ENCODE measurements at regions not wholly inside any gene's neighbourhood (a gene's known extent, or its start where the extent isn't known, plus 50 kb on each side); places are given as distances from the start of the nearest gene placed in this dataset.
A peak's percentile ranks its signal among the peaks of the same experiment; 100 is the strongest.
"Not testable (repeated sequence)": the region's sequence is repeated elsewhere in the genome, so short reads cannot be mapped to it uniquely, and the experiment has no call there.

GRCh38 chr16:79391395-79391794, 209.1 kb downstream of the MAF start:
- no peak for ATAC-seq
- Mint-ChIP-seq H3K4me1 (no peaks in the 10 kb centered on the region), H3K27me3 (peaks cover 22% of the 10 kb centered on the region), H3K27ac (peak overlapping the region in 1 of 2 donors; percentile 74), H3K4me3 (no peak overlapping the region), H3K9me3 (no peaks in the 10 kb centered on the region)
- no peak for DNase-seq

GRCh38 chr16:79390481-79391051, 210.0 kb downstream of the MAF start:
- no peak for DNase-seq
- no peak overlapping the region for H3K27ac Mint-ChIP-seq

GRCh38 chr16:79388396-79388795, 212.1 kb downstream of the MAF start:
- H3K27ac Mint-ChIP-seq = no peak overlapping the region
- ATAC-seq = no peak

More at GRCh38 chr16:79390481-79391051, 210.0 kb downstream of the MAF start:
- no peak for ATAC-seq
- H3K4me3 Mint-ChIP-seq = no peak overlapping the region
- H3K9me3 Mint-ChIP-seq = no peaks in the 10 kb centered on the region
- H3K27me3 Mint-ChIP-seq = peaks cover 22% of the 10 kb centered on the region
- no peaks in the 10 kb centered on the region for H3K4me1 Mint-ChIP-seq

GRCh38 chr16:79386299-79386698, 214.2 kb downstream of the MAF start:
- no peak for DNase-seq

More at GRCh38 chr16:79388396-79388795, 212.1 kb downstream of the MAF start:
- no peaks in the 10 kb centered on the region for H3K4me1 Mint-ChIP-seq
- no peaks in the 10 kb centered on the region for H3K9me3 Mint-ChIP-seq
- H3K27me3 Mint-ChIP-seq = peaks cover 22% of the 10 kb centered on the region
- no peak overlapping the region for H3K4me3 Mint-ChIP-seq
- DNase-seq = no peak

GRCh38 chr16:79381603-79382042, 218.9 kb downstream of the MAF start:
- Mint-ChIP-seq H3K4me1 (peaks cover 18% of the 10 kb centered on the region), H3K4me3 (peak overlapping the region; percentile 17 to 55), H3K27ac (peak overlapping the region; percentile 31 to 87), H3K27me3 (peaks cover 17% of the 10 kb centered on the region), H3K9me3 (no peaks in the 10 kb centered on the region)
- DNase-seq (no peak), ATAC-seq (no peak)

More at GRCh38 chr16:79386299-79386698, 214.2 kb downstream of the MAF start:
- ATAC-seq = no peak
- Mint-ChIP-seq H3K9me3 (no peaks in the 10 kb centered on the region), H3K27ac (no peak overlapping the region), H3K27me3 (peaks cover 19% of the 10 kb centered on the region), H3K4me3 (no peak overlapping the region), H3K4me1 (peaks cover 9% of the 10 kb centered on the region)

- H3K27me3 Mint-ChIP-seq = peaks cover 17% of the 10 kb centered on the region
- peak overlapping the region; percentile 8 to 55 for H3K4me3 Mint-ChIP-seq
- H3K27ac Mint-ChIP-seq = peak overlapping the region; percentile 33 to 87
- no peak for ATAC-seq
- DNase-seq = no peak
- H3K4me1 Mint-ChIP-seq = peaks cover 18% of the 10 kb centered on the region
- no peaks in the 10 kb centered on the region for H3K9me3 Mint-ChIP-seq
Measured at GRCh38 chr16:79380995-79381602, 219.4 kb downstream of the MAF start.

GRCh38 chr16:79379095-79379494, 221.4 kb downstream of the MAF start:
- DNase-seq (no peak), ATAC-seq (no peak)
- peaks cover 0 to 6% of the 10 kb centered on the region in 2 donors for H3K9me3 Mint-ChIP-seq
- H3K27ac Mint-ChIP-seq = no peak overlapping the region
- peaks cover 18% of the 10 kb centered on the region for H3K4me1 Mint-ChIP-seq
- H3K4me3 Mint-ChIP-seq = no peak overlapping the region
- peaks cover 23% of the 10 kb centered on the region for H3K27me3 Mint-ChIP-seq

- not testable (repeated sequence) for H3K4me3 Mint-ChIP-seq, ATAC-seq, DNase-seq, H3K27ac Mint-ChIP-seq, H3K9me3 Mint-ChIP-seq
- peaks cover 23% of the 10 kb centered on the region for H3K27me3 Mint-ChIP-seq
- H3K4me1 Mint-ChIP-seq = peaks cover 17% of the 10 kb centered on the region
Measured at GRCh38 chr16:79377082-79377481, 223.5 kb downstream of the MAF start.

- peaks cover 16% of the 10 kb centered on the region for H3K27me3 Mint-ChIP-seq
- H3K4me1 Mint-ChIP-seq = peaks cover 4% of the 10 kb centered on the region
- H3K9me3 Mint-ChIP-seq = peaks cover 10 to 21% of the 10 kb centered on the region in 2 donors
- ATAC-seq (no peak), DNase-seq (no peak)
- H3K27ac Mint-ChIP-seq = no peak overlapping the region
- H3K4me3 Mint-ChIP-seq = no peak overlapping the region
Measured at GRCh38 chr16:79375351-79375750, 225.2 kb downstream of the MAF start.

- no peak overlapping the region for H3K4me3 Mint-ChIP-seq
- ATAC-seq (no peak), DNase-seq (no peak)
- no peak overlapping the region for H3K27ac Mint-ChIP-seq
- H3K4me1 Mint-ChIP-seq = peaks cover 4% of the 10 kb centered on the region
- peaks cover 13 to 21% of the 10 kb centered on the region in 2 donors for H3K9me3 Mint-ChIP-seq
- H3K27me3 Mint-ChIP-seq = peaks cover 13% of the 10 kb centered on the region
Measured at GRCh38 chr16:79372503-79373184, 227.9 kb downstream of the MAF start.

GRCh38 chr16:79370736-79371135, 229.8 kb downstream of the MAF start:
- Mint-ChIP-seq H3K27me3 (peaks cover 8% of the 10 kb centered on the region), H3K9me3 (peaks cover 13 to 21% of the 10 kb centered on the region in 2 donors), H3K27ac (no peak overlapping the region), H3K4me3 (no peak overlapping the region), H3K4me1 (peaks cover 4% of the 10 kb centered on the region)
- ATAC-seq = peak; percentile 15
- no peak for DNase-seq

GRCh38 chr16:79369796-79370195, 230.7 kb downstream of the MAF start:
- H3K27me3 Mint-ChIP-seq = peaks cover 8% of the 10 kb centered on the region
- peaks cover 13 to 29% of the 10 kb centered on the region in 2 donors for H3K9me3 Mint-ChIP-seq
- peaks cover 4% of the 10 kb centered on the region for H3K4me1 Mint-ChIP-seq
- no peak overlapping the region for H3K27ac Mint-ChIP-seq
- DNase-seq = no peak
- no peak for ATAC-seq
- no peak overlapping the region for H3K4me3 Mint-ChIP-seq

- H3K4me1 Mint-ChIP-seq = peaks cover 4% of the 10 kb centered on the region
- peaks cover 14% of the 10 kb centered on the region for H3K27me3 Mint-ChIP-seq
- no peak for ATAC-seq
- H3K27ac Mint-ChIP-seq = no peak overlapping the region
- peaks cover 13 to 21% of the 10 kb centered on the region in 2 donors for H3K9me3 Mint-ChIP-seq
- no peak overlapping the region for H3K4me3 Mint-ChIP-seq
- no peak for DNase-seq
Measured at GRCh38 chr16:79367822-79368221, 232.7 kb downstream of the MAF start.

- no peak overlapping the region for H3K27ac Mint-ChIP-seq
- H3K27me3 Mint-ChIP-seq = peaks cover 23% of the 10 kb centered on the region
- peaks cover 4% of the 10 kb centered on the region for H3K4me1 Mint-ChIP-seq
- H3K9me3 Mint-ChIP-seq = peaks cover 12 to 19% of the 10 kb centered on the region in 2 donors
- ATAC-seq (no peak), DNase-seq (no peak)
- no peak overlapping the region for H3K4me3 Mint-ChIP-seq
Measured at GRCh38 chr16:79366635-79367034, 233.9 kb downstream of the MAF start.

GRCh38 chr16:79365702-79366101, 234.8 kb downstream of the MAF start:
- Mint-ChIP-seq H3K4me1 (peaks cover 2% of the 10 kb centered on the region), H3K4me3 (no peak overlapping the region), H3K9me3 (peaks cover 4 to 10% of the 10 kb centered on the region in 2 donors), H3K27ac (no peak overlapping the region), H3K27me3 (peaks cover 32% of the 10 kb centered on the region)
- ATAC-seq (no peak), DNase-seq (no peak)

GRCh38 chr16:79363484-79363883, 237.1 kb downstream of the MAF start:
- Mint-ChIP-seq H3K27me3 (peaks cover 37% of the 10 kb centered on the region), H3K9me3 (peaks cover 0 to 8% of the 10 kb centered on the region in 2 donors), H3K4me1 (no peaks in the 10 kb centered on the region), H3K4me3 (no peak overlapping the region), H3K27ac (no peak overlapping the region)
- ATAC-seq = no peak
- DNase-seq = no peak
